Astrocyte (in vitro differentiated cells and primary cell): ENCODE measurements at regions not wholly inside any gene's neighbourhood (a gene's known extent, or its start where the extent isn't known, plus 50 kb on each side); places are given as distances from the start of the nearest gene placed in this dataset.

Source experiments
- EZH2 ChIP-seq: IDR thresholded peaks from 2 replicates; pipeline ENCODE4 v1.6.1; 2012; ENCODE audit warnings: mild to moderate bottlenecking, low read length, inconsistent platforms; ENCODE audit not compliant: insufficient read depth
- TF ChIP-seq, protein P1 (sequence below): IDR thresholded peaks from 2 replicates; pipeline ENCODE4 v1.5.1; 2011; ENCODE audit warnings: low read depth, mild to moderate bottlenecking, inconsistent platforms, low read length, moderate library complexity; ENCODE audit not compliant: insufficient read depth

DNA sequence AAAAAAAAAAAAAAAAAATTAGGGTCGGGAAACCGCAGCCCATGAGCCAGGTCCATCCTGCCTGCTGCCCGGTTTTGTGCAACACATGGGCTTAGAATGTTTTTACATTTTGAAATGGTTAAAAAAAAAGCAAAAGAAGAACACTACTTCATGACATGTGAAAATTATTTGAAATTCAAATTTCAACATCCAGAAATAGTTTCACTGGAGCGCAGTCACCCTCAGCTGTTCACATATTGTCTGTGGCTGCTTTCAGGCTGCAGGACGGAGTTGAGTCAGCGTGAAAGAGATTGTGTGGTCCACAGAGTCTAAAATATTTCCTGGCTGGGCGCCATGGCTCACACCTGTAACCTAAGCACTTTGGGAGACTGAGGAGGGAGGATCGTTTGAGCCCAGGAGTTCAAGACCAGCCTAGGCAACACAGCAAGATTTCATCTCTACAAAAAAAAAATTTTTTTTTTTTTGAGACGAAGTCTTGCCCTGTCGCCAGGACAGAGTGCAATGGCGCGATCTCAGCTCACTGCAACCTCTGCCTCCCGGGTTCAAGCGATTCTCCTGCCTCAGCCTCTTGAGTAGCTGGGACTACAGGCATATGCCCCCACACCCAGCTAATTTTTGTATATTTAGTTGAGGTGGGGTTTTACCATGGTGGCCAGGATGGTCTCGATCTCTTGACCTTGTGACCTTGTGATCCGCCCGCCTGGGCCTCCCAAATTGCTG lies 63.9 kb upstream of the ECHDC3 start:
- TF ChIP-seq, protein P1, sequence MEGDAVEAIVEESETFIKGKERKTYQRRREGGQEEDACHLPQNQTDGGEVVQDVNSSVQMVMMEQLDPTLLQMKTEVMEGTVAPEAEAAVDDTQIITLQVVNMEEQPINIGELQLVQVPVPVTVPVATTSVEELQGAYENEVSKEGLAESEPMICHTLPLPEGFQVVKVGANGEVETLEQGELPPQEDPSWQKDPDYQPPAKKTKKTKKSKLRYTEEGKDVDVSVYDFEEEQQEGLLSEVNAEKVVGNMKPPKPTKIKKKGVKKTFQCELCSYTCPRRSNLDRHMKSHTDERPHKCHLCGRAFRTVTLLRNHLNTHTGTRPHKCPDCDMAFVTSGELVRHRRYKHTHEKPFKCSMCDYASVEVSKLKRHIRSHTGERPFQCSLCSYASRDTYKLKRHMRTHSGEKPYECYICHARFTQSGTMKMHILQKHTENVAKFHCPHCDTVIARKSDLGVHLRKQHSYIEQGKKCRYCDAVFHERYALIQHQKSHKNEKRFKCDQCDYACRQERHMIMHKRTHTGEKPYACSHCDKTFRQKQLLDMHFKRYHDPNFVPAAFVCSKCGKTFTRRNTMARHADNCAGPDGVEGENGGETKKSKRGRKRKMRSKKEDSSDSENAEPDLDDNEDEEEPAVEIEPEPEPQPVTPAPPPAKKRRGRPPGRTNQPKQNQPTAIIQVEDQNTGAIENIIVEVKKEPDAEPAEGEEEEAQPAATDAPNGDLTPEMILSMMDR: no peak
- no peak for TF ChIP-seq EZH2
